Fibroblast of skin of scalp (primary cell): ENCODE measurements at regions not wholly inside any gene's neighbourhood (a gene's known extent, or its start where the extent isn't known, plus 50 kb on each side); places are given as distances from the start of the nearest gene placed in this dataset.

Experiments used
- DNase-seq: peaks from one replicate; pipeline ENCODE4 v3.0.0-alpha.2; 2013

GRCh38 chr4:19987746-19988145 is 264.0 kb upstream of the SLIT2 start:
- DNase-seq = peak; percentile 80

GRCh38 chr4:19983072-19983471 is 268.6 kb upstream of the SLIT2 start:
- peak; percentile 99 for DNase-seq

- peak; percentile 80 for DNase-seq
Measured at GRCh38 chr4:19982556-19982955, 269.1 kb upstream of the SLIT2 start.

GRCh38 chr4:19971829-19972228 is 279.9 kb upstream of the SLIT2 start:
- DNase-seq = peak; percentile 30

- peak; percentile 34 for DNase-seq
Measured at GRCh38 chr4:19969492-19969891, 282.2 kb upstream of the SLIT2 start.

GRCh38 chr4:19961091-19961490 is 290.6 kb upstream of the SLIT2 start:
- DNase-seq = peak; percentile 87

- no peak for DNase-seq
Measured at GRCh38 chr4:19958848-19959247, 292.9 kb upstream of the SLIT2 start.

- peak; percentile 75 for DNase-seq
Measured at GRCh38 chr4:19947349-19947748, 304.4 kb upstream of the SLIT2 start.

- DNase-seq = peak; percentile 93
Measured at GRCh38 chr4:19945979-19946380, 305.7 kb upstream of the SLIT2 start.

- DNase-seq = no peak
Measured at GRCh38 chr4:19945501-19945900, 306.2 kb upstream of the SLIT2 start.

GRCh38 chr4:19944806-19945205 is 306.9 kb upstream of the SLIT2 start:
- DNase-seq = no peak

GRCh38 chr4:19944251-19944650 is 307.5 kb upstream of the SLIT2 start:
- no peak for DNase-seq

GRCh38 chr4:19941434-19941833 is 310.3 kb upstream of the SLIT2 start:
- DNase-seq = no peak

- no peak for DNase-seq
Measured at GRCh38 chr4:19940861-19941260, 310.8 kb upstream of the SLIT2 start.

GRCh38 chr4:19936476-19936875 is 315.2 kb upstream of the SLIT2 start:
- peak; percentile 88 for DNase-seq

GRCh38 chr4:19930742-19931141 is 321.0 kb upstream of the SLIT2 start:
- no peak for DNase-seq

GRCh38 chr4:19927381-19927780 is 324.3 kb upstream of the SLIT2 start:
- DNase-seq = no peak

- no peak for DNase-seq
Measured at GRCh38 chr4:19925516-19925915, 326.2 kb upstream of the SLIT2 start.

GRCh38 chr4:19924761-19925160 is 326.9 kb upstream of the SLIT2 start:
- peak; percentile 12 for DNase-seq

- DNase-seq = no peak
Measured at GRCh38 chr4:19915276-19915675, 336.4 kb upstream of the SLIT2 start.

GRCh38 chr4:19913650-19914049 is 338.1 kb upstream of the SLIT2 start:
- peak; percentile 4 for DNase-seq

- DNase-seq = no peak
Measured at GRCh38 chr4:19910861-19911525, 340.7 kb upstream of the SLIT2 start.

GRCh38 chr4:19905024-19905423 is 346.7 kb upstream of the SLIT2 start:
- no peak for DNase-seq

GRCh38 chr4:19888587-19888986 is 363.1 kb upstream of the SLIT2 start:
- DNase-seq = no peak

GRCh38 chr4:19883841-19884240 is 367.9 kb upstream of the SLIT2 start:
- DNase-seq = peak; percentile 18
